GM23248 (cell line): ENCODE measurements at regions not wholly inside any gene's neighbourhood (a gene's known extent, or its start where the extent isn't known, plus 50 kb on each side); places are given as distances from the start of the nearest gene placed in this dataset.
"Not testable (repeated sequence)": the region's sequence is repeated elsewhere in the genome, so short reads cannot be mapped to it uniquely, and the experiment has no call there.

ENCODE experiments used
- DNase-seq: peaks from one replicate; pipeline ENCODE4 v3.0.0-alpha.2; 2015
- H2AFZ ChIP-seq: fragments of 200-600 bp; sonication (generic); 2 replicates; pipeline ENCODE4 v1.6.1; 2016; ENCODE audit warnings: antibody characterized with exemption
- H3F3A ChIP-seq: fragments of 200-600 bp; sonication (generic); 2 replicates; pipeline ENCODE4 v1.6.1; 2016; ENCODE audit warnings: mild to moderate bottlenecking, antibody characterized with exemption, mixed run types; ENCODE audit not compliant: insufficient read depth
- H3K27ac ChIP-seq: fragments of 200-600 bp; sonication (generic); 2 replicates; pipeline ENCODE4 v1.5.1; 2016; ENCODE audit warnings: mild to moderate bottlenecking
- H3K27me3 ChIP-seq: fragments of 200-600 bp; sonication (generic); replicated peaks from 2 replicates; pipeline ENCODE4 v1.6.1; 2016; ENCODE audit warnings: mild to moderate bottlenecking; ENCODE audit not compliant: insufficient read depth
- H3K36me3 ChIP-seq: fragments of 200-600 bp; sonication (generic); 2 replicates; pipeline ENCODE4 v1.6.1; 2016; ENCODE audit warnings: low read depth, mild to moderate bottlenecking
- H3K4me1 ChIP-seq: fragments of 200-600 bp; sonication (generic); 2 replicates; pipeline ENCODE4 v1.6.1; 2016; ENCODE audit warnings: mild to moderate bottlenecking; ENCODE audit not compliant: insufficient read depth
- H3K4me2 ChIP-seq: fragments of 200-600 bp; sonication (generic); one replicate; pipeline ENCODE4 v1.6.1; 2016; ENCODE audit warnings: mild to moderate bottlenecking; ENCODE audit not compliant: unreplicated experiment
- H3K4me3 ChIP-seq: fragments of 200-600 bp; sonication (generic); 2 replicates; pipeline ENCODE4 v1.5.1; 2016; ENCODE audit warnings: mild to moderate bottlenecking
- H3K79me2 ChIP-seq: fragments of 200-600 bp; sonication (generic); 2 replicates; pipeline ENCODE4 v1.6.1; 2016; ENCODE audit warnings: mild to moderate bottlenecking; ENCODE audit not compliant: insufficient read depth
- H3K9ac ChIP-seq: fragments of 200-600 bp; sonication (generic); 2 replicates; pipeline ENCODE4 v1.6.1; 2016; ENCODE audit warnings: mild to moderate bottlenecking
- H3K9me2 ChIP-seq: fragments of 200-600 bp; sonication (generic); 2 replicates; pipeline ENCODE4 v1.6.1; 2016; ENCODE audit warnings: mixed run types, mild to moderate bottlenecking, moderate library complexity; ENCODE audit not compliant: insufficient read depth
- H3K9me3 ChIP-seq: fragments of 200-600 bp; sonication (generic); one replicate; pipeline ENCODE4 v1.6.1; 2017; ENCODE audit warnings: low read depth
- H4K20me1 ChIP-seq: fragments of 200-600 bp; sonication (generic); 2 replicates; pipeline ENCODE4 v1.6.0; 2016; ENCODE audit not compliant: insufficient read depth
- EZH2 ChIP-seq: fragments of 200-600 bp; sonication (generic); IDR thresholded peaks from 2 replicates; pipeline ENCODE4 v1.6.1; 2018; ENCODE audit warnings: antibody characterized with exemption, mild to moderate bottlenecking; ENCODE audit not compliant: insufficient read depth, poor library complexity, severe bottlenecking
- EZH2phosphoT487 ChIP-seq: fragments of 200-600 bp; sonication (generic); IDR thresholded peaks from 2 replicates; pipeline ENCODE4 v1.6.1; 2018; ENCODE audit warnings: antibody characterized with exemption, moderate library complexity, mild to moderate bottlenecking, low read depth; ENCODE audit not compliant: insufficient read depth
- WGBS, 2 experiments: methylation state at CpG; one replicate each; pipeline ENCODE4 v1.1.6; 2015 to 2017; ENCODE audit warnings: low lambda C conversion rate in 2 of 2, low coverage in 1 of 2; ENCODE audit errors: missing lambda C conversion rate in 2 of 2; 5-methylcytosine and 5-hydroxymethylcytosine counted together
- in situ Hi-C: fragments of 300-500 bp; cut with MboI; formaldehyde crosslinking; loops from 2 replicates; pipeline ENCODE4 v1.15.0; 2020

- Histone ChIP-seq H3K9ac (no peak overlapping the region), H3K9me2 (no peaks in the 10 kb centered on the region), H2AFZ (no peak overlapping the region), H4K20me1 (no peaks in the 10 kb centered on the region), H3K9me3 (no peaks in the 10 kb centered on the region), H3K79me2 (no peaks in the 10 kb centered on the region), H3K27me3 (no peaks in the 10 kb centered on the region), H3F3A (no peaks in the 10 kb centered on the region), H3K4me2 (no peak overlapping the region), H3K27ac (no peak overlapping the region), H3K4me1 (no peaks in the 10 kb centered on the region), H3K36me3 (no peaks in the 10 kb centered on the region), H3K4me3 (no peak overlapping the region)
- DNase-seq = no peak
- TF ChIP-seq EZH2 (no peak), EZH2phosphoT487 (no peak)
- in situ Hi-C loops = no loop called here
- 16 to 22% methylated on average over 1 of the region's 1 CpG for WGBS, 2 experiments
These were observed 99.2 kb downstream of the PDHA2 start for GRCh38 chr4:95939141-95939540.

- no peak for TF ChIP-seq EZH2phosphoT487
- no peak for TF ChIP-seq EZH2
These were observed 109.4 kb downstream of the PDHA2 start for GRCh38 chr4:95949136-95949765.

GRCh38 chr4:95949808-95950207 is 109.9 kb downstream of the PDHA2 start:
- no peaks in the 10 kb centered on the region for H3K9me2 ChIP-seq
- H3K36me3 ChIP-seq = no peaks in the 10 kb centered on the region
- H3K9me3 ChIP-seq = no peaks in the 10 kb centered on the region
- no peak overlapping the region for H3K27ac ChIP-seq
- H3K79me2 ChIP-seq = no peaks in the 10 kb centered on the region
- H3K27me3 ChIP-seq = no peaks in the 10 kb centered on the region
- no peak overlapping the region for H2AFZ ChIP-seq
- in situ Hi-C loops = no loop called here
- H3K4me2 ChIP-seq = no peak overlapping the region
- no peaks in the 10 kb centered on the region for H3K4me1 ChIP-seq
- H3K4me3 ChIP-seq = no peak overlapping the region
- no peak overlapping the region for H3K9ac ChIP-seq
- H3F3A ChIP-seq = no peaks in the 10 kb centered on the region
- WGBS, 2 experiments = 37 to 53% methylated on average over 1 of the region's 1 CpG
- H4K20me1 ChIP-seq = no peaks in the 10 kb centered on the region
- DNase-seq = no peak
- TF ChIP-seq EZH2 = no peak
- TF ChIP-seq EZH2phosphoT487 = no peak

More at GRCh38 chr4:95949136-95949765, 109.4 kb downstream of the PDHA2 start:
- in situ Hi-C loops = no loop called here
- H3K4me2 ChIP-seq = no peak overlapping the region
- no peaks in the 10 kb centered on the region for H3K9me3 ChIP-seq
- no peak overlapping the region for H2AFZ ChIP-seq
- H3K4me3 ChIP-seq = no peak overlapping the region
- WGBS, 2 experiments = 9 to 11% methylated on average over 3 of the region's 3 CpGs
- no peaks in the 10 kb centered on the region for H3K4me1 ChIP-seq
- no peak overlapping the region for H3K9ac ChIP-seq
- H3K9me2 ChIP-seq = no peaks in the 10 kb centered on the region
- no peaks in the 10 kb centered on the region for H3K36me3 ChIP-seq
- no peak overlapping the region for H3K27ac ChIP-seq
- H4K20me1 ChIP-seq = no peaks in the 10 kb centered on the region
- H3K27me3 ChIP-seq = no peaks in the 10 kb centered on the region
- DNase-seq = no peak
- H3F3A ChIP-seq = no peaks in the 10 kb centered on the region
- H3K79me2 ChIP-seq = no peaks in the 10 kb centered on the region

- H3K9me3 ChIP-seq, H2AFZ ChIP-seq, DNase-seq, H3K4me3 ChIP-seq, H3K9me2 ChIP-seq, H3K79me2 ChIP-seq, H3K4me1 ChIP-seq, H3F3A ChIP-seq, H4K20me1 ChIP-seq, H3K27ac ChIP-seq, H3K9ac ChIP-seq, H3K36me3 ChIP-seq, H3K27me3 ChIP-seq, H3K4me2 ChIP-seq, in situ Hi-C loops: not testable (repeated sequence)
- WGBS, 2 experiments = 7 to 18% methylated on average over 2 of the region's 2 CpGs
These were observed 112.6 kb downstream of the PDHA2 start for GRCh38 chr4:95952538-95952937.

GRCh38 chr4:95956094-95956493 is 116.2 kb downstream of the PDHA2 start:
- no peak for TF ChIP-seq EZH2
- TF ChIP-seq EZH2phosphoT487 = no peak
- no peaks in the 10 kb centered on the region for H3K36me3 ChIP-seq
- 0 to 4% methylated on average over 1 of the region's 1 CpG for WGBS, 2 experiments
- in situ Hi-C loops = no loop called here
- H3K4me1 ChIP-seq = no peaks in the 10 kb centered on the region
- no peaks in the 10 kb centered on the region for H4K20me1 ChIP-seq
- H3K27ac ChIP-seq = no peak overlapping the region
- no peak overlapping the region for H3K4me3 ChIP-seq
- H3K9ac ChIP-seq = no peak overlapping the region
- no peaks in the 10 kb centered on the region for H3K9me2 ChIP-seq
- no peak overlapping the region for H2AFZ ChIP-seq
- no peaks in the 10 kb centered on the region for H3K9me3 ChIP-seq
- no peaks in the 10 kb centered on the region for H3K79me2 ChIP-seq
- no peak for DNase-seq
- no peaks in the 10 kb centered on the region for H3K27me3 ChIP-seq
- H3F3A ChIP-seq = no peaks in the 10 kb centered on the region
- H3K4me2 ChIP-seq = no peak overlapping the region
